H1 (cell line): ENCODE measurements at regions not wholly inside any gene's neighbourhood (a gene's known extent, or its start where the extent isn't known, plus 50 kb on each side); places are given as distances from the start of the nearest gene placed in this dataset.

Source experiments
- CREB1 ChIP-seq: IDR thresholded peaks from 2 replicates; pipeline ENCODE4 v1.6.1; 2012; ENCODE audit warnings: inconsistent platforms
- HDAC6 ChIP-seq: IDR thresholded peaks from one replicate; pipeline ENCODE4 v1.7.1; 2012; ENCODE audit warnings: low read depth, mild to moderate bottlenecking, inconsistent platforms, low read length, moderate library complexity
- JUND ChIP-seq: IDR thresholded peaks from 2 replicates; pipeline ENCODE4 v1.6.1; 2011; ENCODE audit warnings: mild to moderate bottlenecking, improper control_type of control experiment, low read length
- POLR2A ChIP-seq, 2 experiments: IDR thresholded peaks; 1 replicate in 1 of 2; 2 replicates in 1 of 2; pipeline ENCODE4 v1.6.1; 2011; ENCODE audit warnings: low read depth in 2 of 2, low read length in 2 of 2, mild to moderate bottlenecking in 2 of 2; ENCODE audit errors: control extremely low read depth in 1 of 2
- POLR2AphosphoS5 ChIP-seq: IDR thresholded peaks from 2 replicates; pipeline ENCODE4 v1.6.1; 2011; ENCODE audit warnings: low read depth, low read length
- ZNF274 ChIP-seq: IDR thresholded peaks from 2 replicates; pipeline ENCODE4 v1.7.0; 2012; ENCODE audit warnings: low read length, borderline replicate concordance; ENCODE audit errors: extremely low read depth
- TF ChIP-seq, protein P1 (sequence below), 3 experiments: IDR thresholded peaks; 1 replicate in 2 of 3; 2 replicates in 1 of 3; pipeline versions ENCODE4 v1.5.1 to v1.6.1; 2011; ENCODE audit warnings: low read length in 3 of 3, mild to moderate bottlenecking in 3 of 3, inconsistent platforms in 2 of 3, low read depth in 1 of 3, moderate library complexity in 1 of 3; ENCODE audit not compliant: insufficient read depth in 1 of 3; ENCODE audit errors: control extremely low read depth in 1 of 3

- TF ChIP-seq, protein P1, sequence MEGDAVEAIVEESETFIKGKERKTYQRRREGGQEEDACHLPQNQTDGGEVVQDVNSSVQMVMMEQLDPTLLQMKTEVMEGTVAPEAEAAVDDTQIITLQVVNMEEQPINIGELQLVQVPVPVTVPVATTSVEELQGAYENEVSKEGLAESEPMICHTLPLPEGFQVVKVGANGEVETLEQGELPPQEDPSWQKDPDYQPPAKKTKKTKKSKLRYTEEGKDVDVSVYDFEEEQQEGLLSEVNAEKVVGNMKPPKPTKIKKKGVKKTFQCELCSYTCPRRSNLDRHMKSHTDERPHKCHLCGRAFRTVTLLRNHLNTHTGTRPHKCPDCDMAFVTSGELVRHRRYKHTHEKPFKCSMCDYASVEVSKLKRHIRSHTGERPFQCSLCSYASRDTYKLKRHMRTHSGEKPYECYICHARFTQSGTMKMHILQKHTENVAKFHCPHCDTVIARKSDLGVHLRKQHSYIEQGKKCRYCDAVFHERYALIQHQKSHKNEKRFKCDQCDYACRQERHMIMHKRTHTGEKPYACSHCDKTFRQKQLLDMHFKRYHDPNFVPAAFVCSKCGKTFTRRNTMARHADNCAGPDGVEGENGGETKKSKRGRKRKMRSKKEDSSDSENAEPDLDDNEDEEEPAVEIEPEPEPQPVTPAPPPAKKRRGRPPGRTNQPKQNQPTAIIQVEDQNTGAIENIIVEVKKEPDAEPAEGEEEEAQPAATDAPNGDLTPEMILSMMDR (IDR thresholded peaks at IDR 0.05; ENCODE audit: control extremely low read depth in 1 of 3, insufficient read depth in 1 of 3, low read depth in 1 of 3, low read length in 3 of 3), result no peak
- TF ChIP-seq HDAC6 (no peak), CREB1 (no peak), POLR2AphosphoS5 (no peak), POLR2A (IDR thresholded peaks at IDR 0.05; ENCODE audit: control extremely low read depth in 1 of 2, low read depth in 2 of 2, low read length in 2 of 2) (no peak), JUND (no peak), ZNF274 (no peak)
These were observed 507.2 kb downstream of the GRXCR1 start for GRCh38 chr4:43399726-43400125.
